NT2/D1 (cell line): ENCODE measurements at regions not wholly inside any gene's neighbourhood (a gene's known extent, or its start where the extent isn't known, plus 50 kb on each side); places are given as distances from the start of the nearest gene placed in this dataset.
A peak's percentile ranks its signal among the peaks of the same experiment; 100 is the strongest.

Experiments
- DNase-seq: peaks from one replicate; pipeline ENCODE4 v3.0.0-alpha.2; 2011; ENCODE audit warnings: low read depth, low spot score
- H3K27me3 ChIP-seq: 2 replicates; pipeline ENCODE4 v1.6.0; 2011; ENCODE audit warnings: mild to moderate bottlenecking; ENCODE audit not compliant: insufficient read length, insufficient read depth
- H3K36me3 ChIP-seq: 2 replicates; pipeline ENCODE4 v1.6.1; 2011; ENCODE audit warnings: mild to moderate bottlenecking, low read length, mixed read lengths; ENCODE audit not compliant: insufficient read depth, insufficient read length
- H3K4me1 ChIP-seq: 2 replicates; pipeline ENCODE4 v1.5.1; 2011; ENCODE audit not compliant: insufficient read depth, insufficient read length
- H3K4me3 ChIP-seq: 2 replicates; pipeline ENCODE4 v1.5.1; 2011; ENCODE audit warnings: low read depth; ENCODE audit not compliant: insufficient read length
- H3K9ac ChIP-seq: 2 replicates; pipeline ENCODE4 v1.6.0; 2011; ENCODE audit warnings: low read depth; ENCODE audit not compliant: insufficient read length
- H3K9me3 ChIP-seq: 2 replicates; pipeline ENCODE4 v1.5.1; 2011; ENCODE audit warnings: mild to moderate bottlenecking, low read length; ENCODE audit not compliant: insufficient read depth
- SUZ12 ChIP-seq: IDR thresholded peaks from 2 replicates; pipeline ENCODE4 v1.6.1; 2011; ENCODE audit not compliant: insufficient read length, insufficient read depth; ENCODE audit errors: extremely low read depth
- YY1 ChIP-seq: IDR thresholded peaks from 2 replicates; pipeline ENCODE4 v1.6.1; 2011; ENCODE audit not compliant: insufficient read length, insufficient read depth
- ZNF274 ChIP-seq: IDR thresholded peaks from 2 replicates; pipeline ENCODE4 v1.6.1; 2011; ENCODE audit warnings: mild to moderate bottlenecking, low read depth, low read length

DNA sequence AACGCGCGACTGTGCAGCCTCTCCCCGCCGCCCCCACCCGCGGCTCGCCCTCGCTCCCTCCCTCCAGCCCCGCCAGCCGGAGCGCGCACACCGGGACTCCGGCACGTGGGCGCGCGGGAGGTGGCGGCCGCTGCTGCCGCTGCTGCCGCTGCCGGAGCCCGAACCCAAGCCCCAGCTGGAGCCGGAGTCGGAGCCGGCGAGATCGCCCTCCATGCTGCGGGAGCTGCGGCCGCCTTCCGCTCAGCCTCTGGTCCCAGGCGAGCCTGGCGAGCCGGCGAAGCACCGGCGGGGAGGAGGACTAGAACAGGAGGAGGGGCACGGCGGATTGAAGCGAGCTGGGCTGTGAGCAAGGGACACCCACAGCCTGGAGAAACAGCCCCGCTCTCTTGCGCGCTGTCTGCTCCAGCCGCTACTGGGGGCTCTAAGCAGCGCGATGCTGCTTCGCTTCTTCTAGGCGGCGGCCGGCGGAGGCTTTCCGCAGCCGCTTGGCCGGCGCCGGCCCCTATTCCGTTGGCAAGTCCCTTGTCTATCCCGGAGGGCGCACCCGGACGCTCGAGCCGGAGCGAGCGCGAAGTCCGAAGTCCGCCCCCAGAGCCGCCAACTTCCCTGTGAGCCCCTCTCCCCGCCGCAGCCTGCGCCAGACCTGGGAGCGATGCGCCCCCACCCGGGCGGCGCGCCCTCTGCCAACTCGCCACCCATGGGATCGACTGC is 598.7 kb upstream of the SGCD start:
- TF ChIP-seq SUZ12 (no peak), ZNF274 (no peak), YY1 (no peak)
- peak; percentile 27 for DNase-seq
- H3K9ac ChIP-seq = peak overlapping the region; percentile 72
- H3K4me1 ChIP-seq = no peaks in the 10 kb centered on the region
- no peaks in the 10 kb centered on the region for H3K9me3 ChIP-seq
- peaks cover 90% of the 10 kb centered on the region for H3K27me3 ChIP-seq
- no peaks in the 10 kb centered on the region for H3K36me3 ChIP-seq
- H3K4me3 ChIP-seq = peak overlapping the region; percentile 61

DNA sequence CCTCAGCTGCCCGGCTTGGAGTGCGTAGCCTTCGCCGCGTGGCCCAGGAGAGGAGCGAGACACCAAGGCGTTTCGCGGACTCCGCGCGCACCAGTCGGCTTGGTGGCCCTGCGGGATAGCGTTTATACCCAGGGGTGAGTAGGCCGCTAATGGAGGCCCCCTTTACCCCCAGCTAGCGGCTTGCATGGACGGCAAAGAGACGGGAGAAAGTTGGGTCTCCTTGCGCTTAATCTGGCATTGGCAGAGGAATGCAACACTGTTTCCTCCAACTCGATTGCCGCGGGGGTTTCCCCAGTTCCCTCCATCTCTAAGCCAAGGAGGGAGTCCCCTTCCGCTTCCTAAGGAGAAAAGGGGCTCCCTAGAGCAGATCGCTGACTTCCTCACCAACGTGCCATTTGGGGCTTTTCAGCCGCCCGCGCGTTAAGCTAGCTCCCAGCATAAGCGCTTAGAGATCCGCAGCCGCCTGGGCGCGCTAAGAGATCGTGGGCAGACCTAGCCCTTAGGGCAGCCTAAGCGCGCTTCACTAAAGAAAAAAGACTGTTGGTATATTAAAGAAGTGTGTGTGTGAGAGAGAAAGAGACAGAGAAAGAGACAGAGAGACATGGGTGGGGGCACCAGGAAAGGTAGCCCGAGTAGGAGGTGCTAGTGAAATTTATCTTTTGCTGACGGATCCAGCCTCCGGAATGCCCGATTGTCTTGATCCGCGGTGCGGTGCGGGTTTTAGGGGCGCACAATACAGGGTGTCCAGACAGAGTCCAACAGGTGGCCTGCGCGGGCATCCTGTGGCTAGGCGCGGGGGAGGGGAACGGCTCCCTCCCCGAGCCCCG is 597.9 kb upstream of the SGCD start:
- H3K36me3 ChIP-seq = no peaks in the 10 kb centered on the region
- TF ChIP-seq SUZ12 = no peak

DNA sequence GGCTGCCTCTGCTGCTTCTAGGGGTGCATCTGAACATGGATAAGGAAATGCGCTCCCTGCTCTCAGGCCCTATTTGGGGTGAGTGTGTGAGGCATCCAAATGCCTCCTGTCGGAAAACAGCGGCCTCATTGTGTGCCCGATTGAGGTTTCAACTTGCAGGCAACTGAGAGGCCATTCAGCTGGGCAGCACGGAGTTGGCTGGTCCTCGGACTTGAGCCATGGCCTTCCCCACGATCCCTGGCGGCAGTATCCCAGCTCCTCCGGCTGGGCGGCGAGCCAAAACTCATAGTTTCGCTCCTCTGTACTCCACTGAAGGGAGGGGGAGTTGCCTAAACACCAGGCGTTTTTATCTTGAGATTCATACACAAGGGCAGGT is 597.3 kb upstream of the SGCD start:
- no peaks in the 10 kb centered on the region for H3K36me3 ChIP-seq
- no peak for DNase-seq
- peak overlapping the region; percentile 61 for H3K4me3 ChIP-seq
- H3K4me1 ChIP-seq = no peaks in the 10 kb centered on the region
- peaks cover 86% of the 10 kb centered on the region for H3K27me3 ChIP-seq
- TF ChIP-seq SUZ12 = no peak
- TF ChIP-seq ZNF274 = no peak
- TF ChIP-seq YY1 = no peak
- no peaks in the 10 kb centered on the region for H3K9me3 ChIP-seq
- H3K9ac ChIP-seq = peak overlapping the region; percentile 72

More for the DNA sequence above, 597.9 kb upstream of the SGCD start:
- peak overlapping the region; percentile 72 for H3K9ac ChIP-seq
- H3K4me1 ChIP-seq = no peaks in the 10 kb centered on the region
- DNase-seq = no peak
- H3K27me3 ChIP-seq = peaks cover 85% of the 10 kb centered on the region
- H3K4me3 ChIP-seq = peak overlapping the region; percentile 61
- H3K9me3 ChIP-seq = no peaks in the 10 kb centered on the region

DNA sequence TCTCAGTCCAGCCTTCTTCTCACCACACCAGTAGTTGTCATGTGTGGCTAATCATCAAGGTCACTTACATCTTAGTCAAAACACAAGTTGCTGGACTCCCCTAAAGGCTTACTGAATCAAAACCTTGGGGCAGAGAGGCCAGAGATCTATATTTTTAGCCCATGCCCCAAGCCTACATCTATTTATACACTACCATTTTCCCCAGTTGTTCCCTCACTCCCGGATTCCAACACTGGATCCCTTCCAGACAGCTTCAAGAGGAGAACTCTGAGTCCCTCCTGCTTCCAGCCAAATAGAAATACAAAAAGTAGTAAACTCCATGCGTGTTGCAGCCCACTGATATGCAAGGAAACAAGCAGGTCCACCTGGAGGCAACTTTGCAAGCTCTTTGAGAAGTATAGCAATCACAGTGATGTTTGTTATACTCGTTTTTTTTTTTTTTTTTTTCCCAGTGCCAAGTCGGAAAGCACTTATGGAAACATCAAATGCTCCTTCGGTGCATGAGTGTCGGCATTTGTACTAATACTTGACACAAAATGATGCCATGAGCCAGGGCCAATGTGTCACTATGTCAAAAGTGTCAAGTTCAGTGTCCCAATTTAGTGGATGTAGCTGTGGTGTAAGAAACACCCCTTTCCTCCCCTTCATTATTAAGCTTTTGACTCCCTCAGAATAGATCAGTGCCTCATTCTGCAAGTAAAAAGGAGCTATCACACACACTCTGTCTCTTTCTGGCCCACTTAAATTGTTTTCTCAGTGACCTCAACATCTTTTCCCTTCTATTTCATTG is 594.2 kb upstream of the SGCD start:
- Histone ChIP-seq H3K4me3 (no peak overlapping the region), H3K9me3 (no peaks in the 10 kb centered on the region), H3K9ac (no peak overlapping the region), H3K27me3 (peaks cover 79% of the 10 kb centered on the region), H3K36me3 (no peaks in the 10 kb centered on the region), H3K4me1 (no peaks in the 10 kb centered on the region)
- DNase-seq = no peak
- TF ChIP-seq YY1 (no peak), ZNF274 (no peak), SUZ12 (no peak)

DNA sequence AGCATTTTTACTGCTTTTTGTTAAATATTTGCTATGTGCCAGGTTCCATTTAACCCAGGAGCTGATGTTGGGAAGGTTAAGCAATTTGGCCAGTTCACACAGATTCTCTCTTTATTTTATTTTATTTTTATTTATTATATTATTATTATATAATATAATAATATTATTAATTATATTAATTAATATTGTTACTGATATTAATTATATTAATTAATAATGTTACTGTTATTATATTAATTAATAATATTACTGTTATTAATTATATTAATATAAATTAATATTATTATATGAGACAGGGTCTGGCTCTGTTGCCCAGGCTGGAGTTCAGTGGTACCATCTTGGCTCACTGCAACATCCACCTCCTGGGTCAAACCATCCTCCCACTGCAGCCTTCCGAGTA is 593.0 kb upstream of the SGCD start:
- Histone ChIP-seq H3K36me3 (no peaks in the 10 kb centered on the region), H3K4me1 (no peaks in the 10 kb centered on the region), H3K27me3 (peaks cover 70% of the 10 kb centered on the region), H3K9me3 (no peaks in the 10 kb centered on the region), H3K4me3 (no peak overlapping the region), H3K9ac (no peak overlapping the region)
- TF ChIP-seq ZNF274 = no peak
- no peak for TF ChIP-seq YY1
- TF ChIP-seq SUZ12 = no peak
- DNase-seq = no peak

DNA sequence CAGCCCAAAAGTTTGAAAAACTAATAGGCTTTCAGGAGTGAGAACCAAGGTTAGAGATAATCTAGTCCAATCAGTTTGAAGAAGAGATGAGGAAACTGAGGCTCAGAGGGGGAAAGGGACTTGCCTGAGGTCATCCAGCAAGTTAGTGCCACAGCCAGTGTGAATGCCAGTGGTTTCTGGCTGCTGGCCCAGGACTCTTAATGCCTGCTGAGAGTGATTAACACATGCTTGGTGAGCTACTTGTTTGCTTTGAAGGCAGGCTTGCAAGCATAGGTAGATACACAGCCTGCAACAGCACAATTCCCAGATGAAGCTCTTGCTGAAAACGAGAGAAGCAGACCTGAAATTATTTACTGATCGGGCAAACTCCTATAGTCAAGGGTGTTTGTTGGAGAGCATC is 591.6 kb upstream of the SGCD start:
- Histone ChIP-seq H3K4me3 (no peak overlapping the region), H3K27me3 (peaks cover 56% of the 10 kb centered on the region), H3K4me1 (no peaks in the 10 kb centered on the region), H3K36me3 (no peaks in the 10 kb centered on the region), H3K9me3 (no peaks in the 10 kb centered on the region), H3K9ac (no peak overlapping the region)
- no peak for TF ChIP-seq ZNF274
- no peak for TF ChIP-seq YY1
- no peak for TF ChIP-seq SUZ12
- no peak for DNase-seq

DNA sequence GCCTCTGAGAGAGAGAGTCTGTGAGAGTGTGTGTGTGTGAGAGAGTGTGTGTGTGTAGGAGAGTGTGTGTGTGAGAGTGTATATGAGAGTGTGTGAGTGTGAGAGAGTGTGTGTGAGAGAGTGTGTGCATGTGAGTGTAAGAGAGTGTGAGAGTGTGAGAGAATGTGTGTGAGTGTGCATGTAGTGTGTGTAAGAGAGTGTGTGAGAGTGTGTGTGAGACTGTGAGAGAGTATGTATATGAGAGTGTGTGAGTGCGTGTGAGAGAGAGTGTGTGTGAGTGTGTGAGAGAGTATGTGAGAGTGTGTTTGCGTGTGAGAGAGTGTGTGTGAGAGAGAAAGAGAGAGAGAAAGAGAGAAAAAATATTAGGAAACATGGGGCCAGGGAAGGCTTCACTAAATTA is 588.3 kb upstream of the SGCD start:
- Histone ChIP-seq H3K9ac (no peak overlapping the region), H3K36me3 (no peaks in the 10 kb centered on the region), H3K27me3 (peaks cover 25% of the 10 kb centered on the region), H3K4me3 (no peak overlapping the region), H3K9me3 (no peaks in the 10 kb centered on the region), H3K4me1 (no peaks in the 10 kb centered on the region)
- no peak for DNase-seq
- TF ChIP-seq YY1 (no peak), ZNF274 (no peak), SUZ12 (no peak)
